Breast epithelium (tissue), 3 donors: ENCODE measurements at regions not wholly inside any gene's neighbourhood (a gene's known extent, or its start where the extent isn't known, plus 50 kb on each side); places are given as distances from the start of the nearest gene placed in this dataset.
"Not testable (repeated sequence)": the region's sequence is repeated elsewhere in the genome, so short reads cannot be mapped to it uniquely, and the experiment has no call there.

Experiments
- POLR2A ChIP-seq: fragments of 450-650 bp; IDR thresholded peaks from one replicate; pipeline ENCODE4 v1.6.1; 2016; ENCODE audit warnings: antibody characterized with exemption, mild to moderate bottlenecking, moderate library complexity
- POLR2AphosphoS5 ChIP-seq, 3 donors: sonication (generic); formaldehyde crosslinking; IDR thresholded peaks; one replicate each; pipeline ENCODE4 v1.6.1; 2017; ENCODE audit warnings: antibody characterized with exemption in 3 of 3
- TF ChIP-seq, protein P1 (sequence below), 3 donors: fragments of 450-650 bp; IDR thresholded peaks; one replicate each; pipeline ENCODE4 v1.5.1; 2016 to 2017; ENCODE audit warnings: antibody characterized with exemption in 3 of 3, mild to moderate bottlenecking in 3 of 3, moderate library complexity in 3 of 3

DNA sequence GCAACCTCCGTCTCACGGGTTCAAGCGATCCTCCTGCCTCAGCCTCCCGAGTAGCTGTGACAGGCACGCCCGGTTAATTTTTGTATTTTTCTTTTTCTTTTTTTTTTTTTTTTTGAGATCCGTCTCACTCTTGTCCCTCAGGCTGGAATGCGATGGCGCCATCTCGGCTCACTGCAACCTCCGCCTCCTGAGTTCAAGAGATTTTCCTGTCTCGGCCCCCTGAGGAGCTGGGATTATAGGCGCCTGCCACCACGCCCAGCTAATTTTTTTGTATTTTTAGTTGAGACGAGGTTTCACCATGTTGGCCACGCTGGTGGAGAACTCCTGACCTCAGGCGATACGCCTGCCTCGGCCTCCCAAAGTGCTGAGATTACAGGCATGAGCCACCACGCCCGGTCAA, 63.0 kb upstream of the HAPSTR1 start:
- TF ChIP-seq, protein P1, sequence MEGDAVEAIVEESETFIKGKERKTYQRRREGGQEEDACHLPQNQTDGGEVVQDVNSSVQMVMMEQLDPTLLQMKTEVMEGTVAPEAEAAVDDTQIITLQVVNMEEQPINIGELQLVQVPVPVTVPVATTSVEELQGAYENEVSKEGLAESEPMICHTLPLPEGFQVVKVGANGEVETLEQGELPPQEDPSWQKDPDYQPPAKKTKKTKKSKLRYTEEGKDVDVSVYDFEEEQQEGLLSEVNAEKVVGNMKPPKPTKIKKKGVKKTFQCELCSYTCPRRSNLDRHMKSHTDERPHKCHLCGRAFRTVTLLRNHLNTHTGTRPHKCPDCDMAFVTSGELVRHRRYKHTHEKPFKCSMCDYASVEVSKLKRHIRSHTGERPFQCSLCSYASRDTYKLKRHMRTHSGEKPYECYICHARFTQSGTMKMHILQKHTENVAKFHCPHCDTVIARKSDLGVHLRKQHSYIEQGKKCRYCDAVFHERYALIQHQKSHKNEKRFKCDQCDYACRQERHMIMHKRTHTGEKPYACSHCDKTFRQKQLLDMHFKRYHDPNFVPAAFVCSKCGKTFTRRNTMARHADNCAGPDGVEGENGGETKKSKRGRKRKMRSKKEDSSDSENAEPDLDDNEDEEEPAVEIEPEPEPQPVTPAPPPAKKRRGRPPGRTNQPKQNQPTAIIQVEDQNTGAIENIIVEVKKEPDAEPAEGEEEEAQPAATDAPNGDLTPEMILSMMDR (IDR thresholded peaks at IDR 0.05) = not testable (repeated sequence)
- TF ChIP-seq POLR2A; POLR2AphosphoS5 (IDR thresholded peaks at IDR 0.05): not testable (repeated sequence)
